ENCODE measurements at regions not wholly inside any gene's neighbourhood (a gene's known extent, or its start where the extent isn't known, plus 50 kb on each side); places are given as distances from the start of the nearest gene placed in this dataset.

DNA sequence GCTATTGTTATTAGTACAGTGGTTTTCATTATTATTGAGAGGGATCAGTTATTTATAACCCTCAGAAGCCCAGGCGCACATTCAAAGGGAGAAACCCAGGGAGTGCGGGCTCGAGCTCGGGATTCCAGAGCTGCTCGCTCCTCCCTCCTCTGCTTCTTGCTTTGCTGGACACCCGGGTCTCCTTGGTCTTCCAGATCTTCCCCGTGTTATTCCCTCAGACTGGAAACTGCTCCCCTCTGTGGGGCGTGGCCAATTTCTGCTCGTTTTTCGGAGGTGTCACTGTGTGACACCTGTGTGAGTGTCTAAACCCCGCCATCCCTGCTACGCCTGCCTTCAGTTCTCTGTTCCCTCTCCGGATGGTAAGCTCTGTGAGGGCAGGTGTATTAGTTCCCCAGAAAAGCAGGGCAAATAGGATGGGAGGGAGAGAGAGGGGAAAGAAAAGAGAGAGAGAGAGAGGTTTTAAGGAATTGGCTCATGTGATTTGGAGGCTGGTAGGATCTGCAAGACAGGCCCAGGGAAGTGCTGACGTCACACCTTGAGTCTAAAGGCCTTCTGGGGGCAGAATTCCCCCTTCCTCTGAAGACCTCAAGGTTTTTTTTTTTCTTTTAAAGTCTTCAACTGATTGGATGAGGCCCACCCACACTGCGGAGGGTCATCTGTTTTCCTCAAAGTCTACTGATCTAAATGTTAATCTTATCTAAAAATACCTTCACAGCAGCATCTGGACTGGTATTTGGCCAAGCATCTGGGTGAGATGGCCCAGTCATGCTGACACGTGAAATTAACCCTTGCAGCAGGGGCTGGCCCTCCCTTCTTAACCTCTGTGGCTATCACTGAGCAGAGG is 457.3 kb upstream of the ID2 start:
- Histone ChIP-seq H3K79me2 (ENCODE audit: low read depth) (no peaks in the 10 kb centered on the region), H3K4me3 (no peak overlapping the region), H3K36me3 (no peaks in the 10 kb centered on the region), H3K4me1 (peaks cover 29% of the 10 kb centered on the region), H3K27ac (no peak overlapping the region), H3K27me3 (no peaks in the 10 kb centered on the region), H3K9me3 (ENCODE audit: low read depth) (no peaks in the 10 kb centered on the region), H3K4me2 (no peak overlapping the region), H3F3A (ENCODE audit: low read depth) (peaks cover 25% of the 10 kb centered on the region), H3K9ac (no peak overlapping the region), H2AFZ (replicated peaks) (no peak overlapping the region), H4K20me1 (ENCODE audit: low read depth) (no peaks in the 10 kb centered on the region)
- TF ChIP-seq EZH2 (IDR thresholded peaks at IDR 0.05) (no peak), CTCF (IDR thresholded peaks at IDR 0.05) (no peak), EZH2phosphoT487 (IDR thresholded peaks at IDR 0.05) (no peak)
- H3K27me3 Mint-ChIP-seq (ENCODE audit: insufficient read depth, low read depth): peaks cover 2% of the 10 kb centered on the region
- H3K9me3 Mint-ChIP-seq: peaks cover 4% of the 10 kb centered on the region
- H3K27ac Mint-ChIP-seq: no peak overlapping the region
- no peaks in the 10 kb centered on the region for H3K36me3 Mint-ChIP-seq
- peaks cover 5% of the 10 kb centered on the region for H3K4me1 Mint-ChIP-seq
- H3K4me3 Mint-ChIP-seq: no peak overlapping the region
- DNase-seq (ENCODE audit: low spot score): no peak

DNA sequence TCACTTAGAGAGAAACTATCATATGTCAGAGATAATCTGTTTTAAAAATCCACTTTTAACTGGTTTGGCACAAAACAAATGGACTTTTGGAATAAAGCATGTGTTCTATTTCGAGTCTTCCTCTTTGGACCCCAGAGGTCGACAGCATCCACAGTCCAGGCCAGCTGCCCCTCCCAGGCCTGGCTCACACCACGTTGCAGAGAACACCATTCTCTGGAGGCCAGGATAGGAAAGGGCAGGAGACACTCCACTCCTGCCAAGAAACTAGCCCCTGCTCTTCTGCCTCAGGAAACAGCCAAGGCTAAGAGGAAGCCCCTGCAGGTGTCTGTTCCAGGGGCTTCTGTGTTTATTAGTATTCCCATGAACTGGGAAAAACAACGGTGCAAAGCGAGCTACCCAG is 456.6 kb upstream of the ID2 start:
- Histone ChIP-seq H3K9me3 (ENCODE audit: low read depth) (no peaks in the 10 kb centered on the region), H4K20me1 (ENCODE audit: low read depth) (no peaks in the 10 kb centered on the region), H3K27ac (no peak overlapping the region), H3K9ac (no peak overlapping the region), H3F3A (ENCODE audit: low read depth) (peaks cover 25% of the 10 kb centered on the region), H3K4me3 (no peak overlapping the region), H3K4me2 (no peak overlapping the region), H3K27me3 (no peaks in the 10 kb centered on the region), H3K4me1 (peaks cover 31% of the 10 kb centered on the region), H3K79me2 (ENCODE audit: low read depth) (no peaks in the 10 kb centered on the region), H3K36me3 (no peaks in the 10 kb centered on the region), H2AFZ (replicated peaks) (no peak overlapping the region)
- no peaks in the 10 kb centered on the region for H3K36me3 Mint-ChIP-seq
- peaks cover 2% of the 10 kb centered on the region for H3K27me3 Mint-ChIP-seq (ENCODE audit: insufficient read depth, low read depth)
- peaks cover 5% of the 10 kb centered on the region for H3K4me1 Mint-ChIP-seq
- no peak overlapping the region for H3K4me3 Mint-ChIP-seq
- TF ChIP-seq EZH2phosphoT487 (IDR thresholded peaks at IDR 0.05) (no peak), EZH2 (IDR thresholded peaks at IDR 0.05) (no peak), CTCF (IDR thresholded peaks at IDR 0.05) (no peak)
- DNase-seq (ENCODE audit: low spot score): no peak
- peaks cover 4% of the 10 kb centered on the region for H3K9me3 Mint-ChIP-seq
- no peak overlapping the region for H3K27ac Mint-ChIP-seq

- no peak overlapping the region for H3K9ac ChIP-seq
- no peak overlapping the region for H3K4me3 Mint-ChIP-seq
- no peak overlapping the region for H2AFZ ChIP-seq (replicated peaks)
- no peak overlapping the region for H3K27ac ChIP-seq
- no peak overlapping the region for H3K4me2 ChIP-seq
- H3K79me2 ChIP-seq (ENCODE audit: low read depth): no peaks in the 10 kb centered on the region
- H3K27me3 ChIP-seq: no peaks in the 10 kb centered on the region
- no peaks in the 10 kb centered on the region for H3K36me3 Mint-ChIP-seq
- H3K27me3 Mint-ChIP-seq (ENCODE audit: insufficient read depth, low read depth): peaks cover 2% of the 10 kb centered on the region
- peaks cover 4% of the 10 kb centered on the region for H3K9me3 Mint-ChIP-seq
- H3K9me3 ChIP-seq (ENCODE audit: low read depth): no peaks in the 10 kb centered on the region
- no peaks in the 10 kb centered on the region for H3K36me3 ChIP-seq
- no peak overlapping the region for H3K4me3 ChIP-seq
- TF ChIP-seq EZH2 (IDR thresholded peaks at IDR 0.05) (no peak), CTCF (IDR thresholded peaks at IDR 0.05) (no peak), EZH2phosphoT487 (IDR thresholded peaks at IDR 0.05) (no peak)
- peaks cover 31% of the 10 kb centered on the region for H3K4me1 ChIP-seq
- no peaks in the 10 kb centered on the region for H4K20me1 ChIP-seq (ENCODE audit: low read depth)
- no peak for DNase-seq (ENCODE audit: low spot score)
- peaks cover 5% of the 10 kb centered on the region for H3K4me1 Mint-ChIP-seq
- H3F3A ChIP-seq (ENCODE audit: low read depth): peaks cover 25% of the 10 kb centered on the region
- no peak overlapping the region for H3K27ac Mint-ChIP-seq
Observed at GRCh38 chr2:8225798-8226197, 456.1 kb upstream of the ID2 start.
